ENCODE measurements at regions not wholly inside any gene's neighbourhood (a gene's known extent, or its start where the extent isn't known, plus 50 kb on each side); places are given as distances from the start of the nearest gene placed in this dataset.
A peak's percentile ranks its signal among the peaks of the same experiment; 100 is the strongest.

DNA sequence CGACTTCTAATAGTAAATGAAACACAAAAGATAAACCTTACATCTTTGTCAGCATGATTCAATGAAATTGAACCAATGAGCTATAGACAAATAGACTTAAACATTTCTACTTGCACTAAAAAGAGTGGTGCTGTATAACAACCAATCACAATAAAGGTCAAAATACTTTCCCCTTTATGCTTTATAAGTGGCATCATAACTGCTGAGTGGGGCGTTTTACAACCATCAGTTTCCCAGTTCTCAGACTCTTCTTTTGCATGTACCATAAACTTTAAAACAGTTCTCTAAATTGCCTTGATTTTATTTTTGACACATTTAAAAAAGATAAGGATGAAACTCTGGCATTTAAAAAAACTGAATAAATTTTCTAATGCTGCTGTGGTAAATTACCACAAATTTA, 356.2 kb downstream of the NNT start:
- Histone ChIP-seq H4K20me1 (replicated peaks; ENCODE audit: control insufficient read depth, insufficient read depth, low read length) (no peaks in the 10 kb centered on the region), H3K9me1 (ENCODE audit: control insufficient read depth, insufficient read depth, low read length) (no peaks in the 10 kb centered on the region), H3K4me3 (no peak overlapping the region), H3K4me2 (ENCODE audit: insufficient read depth, low read length) (no peak overlapping the region), H3K27me3 (ENCODE audit: control insufficient read depth in 2 of 2, insufficient read depth in 2 of 2, low read length in 2 of 2) (no peaks in the 10 kb centered on the region), H2AFZ (ENCODE audit: low read depth, low read length) (no peak overlapping the region), H3K27ac (ENCODE audit: extremely low read depth, low read depth, low read length) (no peak overlapping the region), H3K4me1 (replicated peaks in 1 of 2; ENCODE audit: control insufficient read depth in 2 of 2, insufficient read depth in 2 of 2, low read length in 2 of 2) (no peaks in the 10 kb centered on the region), H3K9me3 (replicated peaks; ENCODE audit: control insufficient read depth, insufficient read depth, low read depth, low read length) (no peaks in the 10 kb centered on the region), H3K79me2 (ENCODE audit: control insufficient read depth, insufficient read depth, low read length) (no peaks in the 10 kb centered on the region), H3K9ac (ENCODE audit: insufficient read depth in 1 of 2, low read depth in 2 of 2, low read length in 2 of 2) (no peak overlapping the region), H3K36me3 (ENCODE audit: control insufficient read depth, insufficient read depth, low read length) (no peaks in the 10 kb centered on the region)
- in situ Hi-C loops (cut with MboI): no loop called here
- FAIRE-seq (no peak), DNase-seq (ENCODE audit: extremely low read depth in 1 of 4, low spot score in 3 of 4) (no peak), ATAC-seq (no peak)
- BruUV-seq (replicated peaks): no TSS peak
- intact Hi-C loops (cut with micrococcal nuclease): no loop called here
- ChIA-PET CTCF (ENCODE audit: low intra/inter-chr PET ratio) (no interaction called here), POLR2A (no interaction called here)
- TF ChIP-seq PTRF (tag; IDR thresholded peaks at IDR 0.05) (no peak), NCOR1 (IDR thresholded peaks at IDR 0.05) (no peak), MAFK (IDR thresholded peaks at IDR 0.05; ENCODE audit: low read length) (0 out of 2 replicates have a peak, but pooled peaks have one; percentile 12), MAFF (IDR thresholded peaks at IDR 0.05; ENCODE audit: low read length) (peak; percentile 44; the same call in 1 of the 2 replicates), ZNF316 (IDR thresholded peaks at IDR 0.05) (peak; percentile 22; the same call in 1 of the 2 replicates)
- 3% methylated on average over 2 of the region's 2 CpGs for WGBS (ENCODE audit: insufficient coverage, low coverage, missing lambda C conversion rate)

DNA sequence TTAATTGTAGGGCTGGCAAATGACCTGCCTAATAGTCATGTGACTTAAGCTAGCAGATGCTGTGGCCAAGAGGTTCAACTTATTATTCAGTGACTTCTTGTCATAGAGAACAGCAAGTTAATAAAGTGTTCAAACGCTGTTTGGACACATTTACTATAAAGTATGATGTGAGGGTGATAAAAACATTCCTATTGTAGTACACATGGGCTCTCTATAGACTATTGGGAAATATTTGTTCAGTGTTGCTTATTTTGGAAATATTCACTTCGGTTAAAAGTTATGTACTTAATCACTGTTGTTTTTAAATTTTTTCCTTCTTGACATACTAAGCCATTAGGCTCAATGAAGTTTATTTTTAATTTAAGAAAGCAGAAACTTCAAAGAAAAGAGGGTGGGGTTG, 345.0 kb downstream of the NNT start:
- Histone ChIP-seq H3K4me3 (no peak overlapping the region), H4K20me1 (replicated peaks; ENCODE audit: control insufficient read depth, insufficient read depth, low read length) (no peaks in the 10 kb centered on the region), H3K9ac (ENCODE audit: insufficient read depth in 1 of 2, low read depth in 2 of 2, low read length in 2 of 2) (no peak overlapping the region), H3K4me2 (ENCODE audit: insufficient read depth, low read length) (no peak overlapping the region), H3K79me2 (ENCODE audit: control insufficient read depth, insufficient read depth, low read length) (no peaks in the 10 kb centered on the region), H3K9me3 (replicated peaks; ENCODE audit: control insufficient read depth, insufficient read depth, low read depth, low read length) (0 out of 2 replicates have a peak, but pooled peaks cover 2% of the 10 kb centered on the region), H3K4me1 (replicated peaks in 1 of 2; ENCODE audit: control insufficient read depth in 2 of 2, insufficient read depth in 2 of 2, low read length in 2 of 2) (no peaks in the 10 kb centered on the region), H3K9me1 (ENCODE audit: control insufficient read depth, insufficient read depth, low read length) (no peaks in the 10 kb centered on the region), H3K36me3 (ENCODE audit: control insufficient read depth, insufficient read depth, low read length) (no peaks in the 10 kb centered on the region), H3K27me3 (ENCODE audit: control insufficient read depth in 2 of 2, insufficient read depth in 2 of 2, low read length in 2 of 2) (no peaks in the 10 kb centered on the region), H3K27ac (ENCODE audit: extremely low read depth, low read depth, low read length) (no peak overlapping the region), H2AFZ (ENCODE audit: low read depth, low read length) (no peak overlapping the region)
- WGBS (ENCODE audit: insufficient coverage, low coverage, missing lambda C conversion rate): 0% methylated on average over 2 of the region's 2 CpGs
- FAIRE-seq: no peak
- intact Hi-C loops (cut with micrococcal nuclease) (no loop called here), in situ Hi-C loops (cut with MboI) (no loop called here)
- DNase-seq (ENCODE audit: extremely low read depth in 1 of 4, low spot score in 3 of 4): no peak
- ATAC-seq: no peak
- POLR2A ChIA-PET: no interaction called here
- TF ChIP-seq, protein P1, sequence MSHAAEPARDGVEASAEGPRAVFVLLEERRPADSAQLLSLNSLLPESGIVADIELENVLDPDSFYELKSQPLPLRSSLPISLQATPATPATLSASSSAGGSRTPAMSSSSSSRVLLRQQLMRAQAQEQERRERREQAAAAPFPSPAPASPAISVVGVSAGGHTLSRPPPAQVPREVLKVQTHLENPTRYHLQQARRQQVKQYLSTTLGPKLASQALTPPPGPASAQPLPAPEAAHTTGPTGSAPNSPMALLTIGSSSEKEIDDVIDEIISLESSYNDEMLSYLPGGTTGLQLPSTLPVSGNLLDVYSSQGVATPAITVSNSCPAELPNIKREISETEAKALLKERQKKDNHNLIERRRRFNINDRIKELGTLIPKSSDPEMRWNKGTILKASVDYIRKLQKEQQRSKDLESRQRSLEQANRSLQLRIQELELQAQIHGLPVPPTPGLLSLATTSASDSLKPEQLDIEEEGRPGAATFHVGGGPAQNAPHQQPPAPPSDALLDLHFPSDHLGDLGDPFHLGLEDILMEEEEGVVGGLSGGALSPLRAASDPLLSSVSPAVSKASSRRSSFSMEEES (CRISPR knock-in tag; IDR thresholded peaks at IDR 0.05): peak; percentile 79
- TF ChIP-seq SRSF3 (IDR thresholded peaks at IDR 0.05; ENCODE audit: insufficient read depth, low read length): no peak
- CTCF ChIA-PET (ENCODE audit: low intra/inter-chr PET ratio): no interaction called here
- no TSS peak for BruUV-seq (replicated peaks)
